Vagina (tissue), 2 donors: ENCODE measurements at regions not wholly inside any gene's neighbourhood (a gene's known extent, or its start where the extent isn't known, plus 50 kb on each side); places are given as distances from the start of the nearest gene placed in this dataset.

Experiments used
- POLR2A ChIP-seq, 2 donors: fragments of 450-650 bp; IDR thresholded peaks; one replicate each; pipeline ENCODE4 v1.6.1; 2017; ENCODE audit warnings: antibody characterized with exemption in 2 of 2, mild to moderate bottlenecking in 2 of 2, moderate library complexity in 2 of 2
- POLR2AphosphoS5 ChIP-seq, 2 donors: sonication (generic); formaldehyde crosslinking; IDR thresholded peaks; one replicate each; pipeline ENCODE4 v1.9.0; 2017; ENCODE audit warnings: antibody characterized with exemption in 2 of 2, mild to moderate bottlenecking in 2 of 2, low read depth in 1 of 2; ENCODE audit not compliant: insufficient read depth in 1 of 2
- TF ChIP-seq, protein P1 (sequence below), 3 experiments: fragments of 450-650 bp in 2 of 3; fragments of 200-600 bp in 1 of 3; sonication (generic) in 1 of 3; IDR thresholded peaks; one replicate each; pipeline ENCODE4 v1.5.1; 2017 to 2019; ENCODE audit warnings: antibody characterized with exemption in 3 of 3, mild to moderate bottlenecking in 2 of 3, moderate library complexity in 2 of 3

DNA sequence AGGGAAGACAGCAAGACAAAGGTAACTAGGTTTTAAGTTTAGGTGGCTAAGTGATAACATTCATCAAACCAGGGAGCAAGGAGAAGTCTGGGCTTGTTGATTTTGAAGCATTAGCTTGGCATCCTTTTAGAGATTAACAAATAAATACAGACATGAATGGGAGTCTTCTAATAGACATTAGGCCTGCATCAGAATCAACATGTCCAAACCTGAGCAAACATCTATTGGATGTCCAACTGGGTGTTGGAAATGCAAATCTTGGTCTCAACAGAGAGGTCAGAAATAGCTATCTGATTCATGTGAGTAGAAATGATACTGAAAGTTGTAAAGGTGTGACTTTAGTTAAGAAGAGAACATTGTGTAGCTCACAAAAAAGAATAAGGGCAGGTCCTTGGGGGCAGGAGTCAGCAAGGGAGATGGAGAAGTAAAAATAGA, 85.5 kb upstream of the RND3 start:
- TF ChIP-seq POLR2A (IDR thresholded peaks at IDR 0.05) (no peak), POLR2AphosphoS5 (IDR thresholded peaks at IDR 0.05; ENCODE audit: insufficient read depth in 1 of 2, low read depth in 1 of 2) (no peak)
- TF ChIP-seq, protein P1, sequence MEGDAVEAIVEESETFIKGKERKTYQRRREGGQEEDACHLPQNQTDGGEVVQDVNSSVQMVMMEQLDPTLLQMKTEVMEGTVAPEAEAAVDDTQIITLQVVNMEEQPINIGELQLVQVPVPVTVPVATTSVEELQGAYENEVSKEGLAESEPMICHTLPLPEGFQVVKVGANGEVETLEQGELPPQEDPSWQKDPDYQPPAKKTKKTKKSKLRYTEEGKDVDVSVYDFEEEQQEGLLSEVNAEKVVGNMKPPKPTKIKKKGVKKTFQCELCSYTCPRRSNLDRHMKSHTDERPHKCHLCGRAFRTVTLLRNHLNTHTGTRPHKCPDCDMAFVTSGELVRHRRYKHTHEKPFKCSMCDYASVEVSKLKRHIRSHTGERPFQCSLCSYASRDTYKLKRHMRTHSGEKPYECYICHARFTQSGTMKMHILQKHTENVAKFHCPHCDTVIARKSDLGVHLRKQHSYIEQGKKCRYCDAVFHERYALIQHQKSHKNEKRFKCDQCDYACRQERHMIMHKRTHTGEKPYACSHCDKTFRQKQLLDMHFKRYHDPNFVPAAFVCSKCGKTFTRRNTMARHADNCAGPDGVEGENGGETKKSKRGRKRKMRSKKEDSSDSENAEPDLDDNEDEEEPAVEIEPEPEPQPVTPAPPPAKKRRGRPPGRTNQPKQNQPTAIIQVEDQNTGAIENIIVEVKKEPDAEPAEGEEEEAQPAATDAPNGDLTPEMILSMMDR (IDR thresholded peaks at IDR 0.05) = no peak
